HG02943 (cell line): ENCODE measurements at regions not wholly inside any gene's neighbourhood (a gene's known extent, or its start where the extent isn't known, plus 50 kb on each side); places are given as distances from the start of the nearest gene placed in this dataset.
A peak's percentile ranks its signal among the peaks of the same experiment; 100 is the strongest.

ENCODE experiments used
- ATAC-seq: cut with Tn5 transposase; IDR thresholded peaks from one replicate; pipeline ENCODE4 v1.9.1; 2021; ENCODE audit warnings: mild to moderate bottlenecking, low read depth, moderate library complexity; ENCODE audit not compliant: unreplicated experiment

DNA sequence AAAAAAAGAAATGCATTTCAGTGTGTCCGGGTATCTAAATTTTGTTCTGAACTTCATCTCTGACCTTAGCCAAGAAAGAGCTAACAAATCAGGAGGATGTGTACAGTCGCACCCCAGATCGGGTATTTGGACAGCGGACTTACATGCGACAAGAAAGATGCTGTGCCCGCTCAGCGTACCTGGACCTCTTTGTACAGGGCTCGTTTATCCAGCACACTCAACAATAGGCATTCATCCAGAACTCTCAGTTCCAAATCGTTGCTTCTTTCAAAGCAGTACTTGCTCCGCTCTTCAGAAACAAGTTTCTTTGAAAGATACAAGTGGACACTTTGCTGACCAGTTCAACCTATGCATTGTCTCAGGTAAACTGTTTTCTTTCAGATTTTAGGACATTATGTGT is 191.7 kb downstream of the LY86 start:
- no peak for ATAC-seq

DNA sequence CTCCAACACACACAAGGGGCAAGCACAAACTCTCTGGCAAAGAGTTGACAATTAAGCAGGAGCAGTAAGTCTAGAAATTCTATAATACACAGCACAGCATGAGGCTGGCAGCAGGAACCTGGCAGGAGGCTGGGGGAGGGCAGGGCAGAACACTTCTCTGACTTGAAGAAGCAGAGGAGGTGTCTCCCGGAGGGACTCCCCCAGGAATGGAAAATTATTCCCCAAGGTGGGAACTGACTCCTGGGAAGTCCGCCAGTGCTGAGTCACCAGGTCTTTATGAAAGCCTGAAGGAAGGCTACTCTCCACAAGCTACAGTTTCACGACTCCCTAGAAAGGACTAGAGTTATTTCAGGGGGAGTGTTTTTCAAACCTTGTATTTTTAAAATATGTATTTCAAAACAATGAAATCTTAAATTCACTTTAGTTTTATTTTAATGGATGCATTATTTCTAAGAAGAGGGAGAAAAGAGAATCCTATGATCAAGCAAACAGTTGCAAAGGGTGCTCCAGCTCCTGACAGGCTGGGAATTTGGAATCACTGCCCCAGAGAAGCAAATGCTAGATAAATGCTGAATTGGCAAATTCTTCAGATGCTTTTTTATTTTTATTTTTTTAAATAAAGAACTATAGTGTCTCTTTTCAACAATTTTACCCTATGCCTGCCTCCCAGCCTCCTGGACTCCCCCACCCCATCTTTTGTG is 192.8 kb downstream of the LY86 start:
- ATAC-seq: no peak

DNA sequence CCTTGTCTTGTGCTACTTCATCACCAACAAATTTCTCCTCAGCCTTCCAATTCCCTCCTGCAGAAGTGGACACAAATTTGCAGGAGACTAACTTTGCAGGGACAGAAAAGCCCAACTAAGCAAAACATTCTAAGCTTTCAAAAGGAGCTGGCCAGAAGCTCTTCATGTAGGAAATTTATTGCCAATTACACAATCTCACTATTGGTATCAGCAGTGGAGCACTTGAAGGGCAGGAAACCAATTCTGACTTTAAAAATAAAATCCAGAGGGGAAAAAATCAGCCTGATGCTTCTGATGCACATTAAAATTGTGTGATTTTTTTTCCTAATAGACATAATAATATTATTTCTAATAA is 193.3 kb downstream of the LY86 start:
- ATAC-seq: no peak

DNA sequence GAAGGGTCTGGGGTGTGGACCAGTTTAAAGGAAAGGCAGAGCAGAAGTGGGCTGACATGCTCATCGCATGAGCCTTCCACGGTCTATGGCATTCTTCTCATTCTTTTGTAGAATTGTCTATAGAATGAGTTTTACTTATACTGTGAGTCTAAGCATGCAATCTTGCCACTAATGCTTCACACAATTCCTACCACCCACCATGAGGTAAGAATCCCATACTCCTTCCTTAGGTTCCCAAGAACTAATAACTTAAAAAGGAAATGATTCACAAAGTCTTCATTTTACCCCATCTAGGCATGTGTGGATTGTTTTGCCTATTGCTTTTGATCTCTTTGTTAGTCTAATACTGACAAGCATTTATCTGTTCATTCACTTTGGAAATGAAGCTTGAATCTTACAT is 195.2 kb downstream of the LY86 start:
- ATAC-seq: no peak

DNA sequence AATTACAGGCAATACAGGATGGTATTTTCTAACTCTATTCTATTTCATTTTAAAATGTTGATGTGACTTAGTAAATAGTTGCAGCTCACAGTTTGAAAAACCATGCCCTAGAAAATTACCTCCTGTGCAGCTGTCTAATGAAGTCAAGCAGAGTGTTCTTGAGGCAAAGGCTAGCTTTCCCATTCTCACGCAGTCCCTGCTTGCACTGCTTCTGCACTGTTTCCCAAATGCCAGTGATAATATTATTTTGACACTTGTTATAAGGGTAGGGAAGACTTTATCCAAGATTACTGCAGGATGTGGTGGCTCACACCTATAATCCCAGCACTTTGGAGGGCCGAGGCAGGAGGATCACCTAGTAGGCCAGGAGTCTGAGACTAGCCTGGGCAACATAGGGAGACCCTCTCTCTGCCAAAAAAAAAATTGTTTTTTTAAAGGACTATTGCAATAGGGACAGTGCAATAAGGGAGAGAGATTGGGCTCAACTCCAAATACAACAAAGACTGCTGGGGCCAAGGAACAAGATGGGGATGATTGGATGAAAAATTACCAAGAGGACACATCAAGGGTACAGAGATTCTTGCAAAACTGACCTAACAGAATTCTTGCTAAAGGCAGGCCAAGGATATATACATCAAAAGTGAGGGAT is 196.1 kb downstream of the LY86 start:
- no peak for ATAC-seq

DNA sequence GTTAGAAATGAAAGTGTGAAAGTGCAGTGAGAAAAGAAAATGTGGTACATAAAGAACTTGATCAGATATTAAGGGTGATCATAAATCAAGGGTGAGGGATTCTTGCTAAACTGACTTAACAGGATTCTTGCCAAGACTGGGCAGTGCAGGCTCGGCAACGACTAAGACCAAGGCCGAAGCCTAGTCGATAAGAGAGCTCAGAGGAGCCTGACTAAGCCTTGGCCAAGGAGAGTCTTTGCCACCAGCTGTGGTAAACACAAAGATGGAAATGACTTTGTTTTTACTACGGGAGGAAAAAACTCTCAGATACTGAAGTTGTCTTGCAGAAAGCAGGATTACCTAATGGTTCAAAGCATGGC is 196.6 kb downstream of the LY86 start:
- ATAC-seq: no peak

DNA sequence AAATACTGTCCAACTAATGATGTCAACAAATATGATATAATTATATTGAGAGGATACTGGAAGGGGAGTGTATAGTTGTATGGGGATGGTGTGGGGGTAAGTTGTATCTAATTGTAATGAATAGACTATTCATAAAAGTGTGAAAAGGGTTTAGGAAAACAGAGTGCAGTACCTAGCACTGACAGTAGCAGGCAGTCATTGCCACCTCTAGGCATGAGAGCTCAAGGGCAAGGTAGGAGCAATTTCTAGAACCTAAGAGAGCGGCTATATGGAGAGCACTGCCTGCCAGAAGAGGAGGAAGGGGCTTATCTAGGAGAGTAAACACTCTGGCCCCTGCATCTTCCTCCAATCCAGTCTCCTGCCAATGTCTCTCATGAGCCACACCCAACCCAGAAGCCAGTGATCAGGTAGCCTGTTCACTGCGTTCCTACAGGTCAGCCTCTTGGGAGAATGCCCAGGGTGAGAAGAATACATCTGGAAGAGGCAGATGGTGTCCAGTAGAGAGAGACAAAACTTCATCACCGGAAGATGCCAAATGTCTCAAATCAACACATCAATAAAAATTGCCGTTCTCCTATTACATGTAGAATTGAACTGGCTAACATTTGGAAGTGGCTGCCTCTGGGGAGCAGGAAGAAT is 200.0 kb downstream of the LY86 start:
- no peak for ATAC-seq

DNA sequence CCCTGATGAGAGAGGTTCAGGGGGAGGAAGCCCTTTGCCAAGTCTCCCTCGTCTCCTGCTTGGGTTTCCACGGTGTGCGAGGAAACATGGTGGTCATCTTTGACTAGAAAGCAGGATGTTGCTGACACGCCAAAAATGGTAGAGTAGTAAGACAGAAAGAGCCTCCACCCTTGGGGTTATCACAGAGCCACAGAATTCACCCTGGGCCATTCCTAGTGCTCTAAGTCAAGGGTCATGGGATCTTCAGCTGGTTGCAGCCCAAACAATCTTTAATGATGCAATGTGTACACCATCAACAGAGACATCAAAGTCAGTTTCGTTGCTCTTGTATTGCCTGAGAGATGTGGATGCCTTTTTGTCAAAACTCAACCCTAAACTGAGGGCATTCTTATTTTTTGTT is 201.9 kb downstream of the LY86 start:
- ATAC-seq: no peak

DNA sequence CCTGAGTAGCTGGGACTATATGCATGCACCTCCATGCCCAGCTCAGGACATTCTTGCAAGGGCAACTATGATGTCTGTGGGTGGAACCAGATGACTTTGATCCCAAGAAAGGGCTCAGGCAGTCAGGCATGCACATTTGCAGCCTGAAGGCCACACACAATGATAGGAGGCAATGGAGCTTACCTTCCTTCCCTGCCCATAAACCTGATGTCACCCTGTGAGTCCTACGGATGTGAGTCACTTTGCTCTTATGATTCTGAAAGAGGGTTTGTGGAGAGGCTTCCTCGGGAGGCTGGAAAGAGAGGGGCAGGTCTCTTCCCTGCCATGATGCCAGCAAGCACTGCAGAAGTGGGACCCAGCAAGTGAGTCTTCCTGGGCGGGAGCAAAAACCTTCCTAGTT is 202.4 kb downstream of the LY86 start:
- ATAC-seq: no peak

DNA sequence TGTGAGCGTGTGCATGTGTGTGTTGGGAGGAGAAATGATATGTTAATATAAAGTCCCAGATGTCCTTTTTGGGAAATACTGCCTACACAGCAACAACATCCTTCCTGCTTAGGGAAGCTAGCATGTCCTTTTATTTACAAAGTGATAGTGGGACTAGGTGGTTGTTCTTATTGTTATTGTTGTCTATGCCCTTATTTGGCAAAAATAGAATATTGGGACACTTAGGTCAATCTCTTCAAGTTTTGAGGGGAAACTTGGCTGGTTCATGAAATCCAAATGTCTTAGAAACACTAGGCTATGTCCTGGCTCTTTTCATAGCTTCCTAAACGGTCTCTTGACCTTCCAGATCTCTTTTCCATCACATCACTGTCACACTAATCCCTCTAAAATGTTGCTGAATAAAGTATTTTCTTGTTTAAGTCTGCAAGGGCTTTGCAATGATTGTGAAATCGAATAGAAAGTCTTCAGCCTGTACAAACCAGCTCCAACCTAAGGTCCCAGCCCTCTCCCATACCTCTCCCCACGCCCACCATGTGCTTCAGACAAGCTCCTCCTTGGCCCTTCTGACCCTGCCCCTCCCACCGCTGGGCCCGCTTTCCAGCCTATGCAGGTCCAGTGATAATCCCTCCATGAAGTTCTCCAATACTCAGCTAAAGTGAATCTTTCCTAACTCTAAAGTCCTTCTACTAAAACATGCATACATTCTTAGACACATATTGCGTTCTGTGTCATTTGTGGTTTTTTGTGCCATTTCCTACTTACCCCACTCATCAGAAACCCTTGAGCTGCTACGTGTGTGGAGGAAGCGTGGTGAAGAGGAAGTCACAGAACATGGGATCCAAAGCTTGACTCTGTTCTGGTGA is 205.1 kb downstream of the LY86 start:
- no peak for ATAC-seq

DNA sequence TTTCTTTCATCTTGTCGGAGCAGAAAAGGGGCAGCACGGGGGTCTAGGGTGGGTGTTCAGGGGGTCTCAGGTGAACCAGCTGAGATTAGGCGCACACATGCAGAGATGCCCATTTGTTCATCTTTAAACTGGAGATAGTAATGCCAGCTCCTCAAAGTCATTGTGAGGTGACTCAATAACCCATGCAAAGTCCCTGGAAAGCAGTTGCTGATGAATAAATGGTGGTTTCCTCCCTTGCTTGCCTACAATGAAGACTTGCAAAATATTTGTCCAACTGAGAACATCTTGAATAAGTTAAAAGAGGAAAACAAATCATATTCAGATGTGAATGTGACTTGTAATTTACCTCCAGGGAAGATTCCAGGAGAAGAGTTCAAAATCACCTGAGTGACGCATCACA is 206.9 kb downstream of the LY86 start:
- no peak for ATAC-seq

DNA sequence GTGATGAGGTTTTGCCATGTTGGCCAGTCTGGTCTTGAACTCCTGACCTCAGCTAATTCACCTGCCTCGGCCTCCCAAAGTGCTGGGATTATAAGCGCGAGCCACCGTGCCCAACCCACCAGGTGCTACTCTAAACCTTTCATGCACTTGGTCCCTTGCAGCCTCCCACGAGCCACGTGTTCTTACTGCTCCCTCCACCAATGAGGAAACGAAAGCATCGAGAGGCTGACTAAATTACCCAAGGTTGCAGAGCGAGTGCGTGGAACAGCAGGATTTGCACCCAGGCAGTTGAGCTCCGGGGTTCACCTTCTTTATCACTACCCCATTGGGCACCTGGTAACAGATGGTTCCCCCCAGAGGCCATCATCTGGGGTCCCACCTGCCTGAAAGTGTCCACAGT is 208.3 kb downstream of the LY86 start:
- no peak for ATAC-seq

DNA sequence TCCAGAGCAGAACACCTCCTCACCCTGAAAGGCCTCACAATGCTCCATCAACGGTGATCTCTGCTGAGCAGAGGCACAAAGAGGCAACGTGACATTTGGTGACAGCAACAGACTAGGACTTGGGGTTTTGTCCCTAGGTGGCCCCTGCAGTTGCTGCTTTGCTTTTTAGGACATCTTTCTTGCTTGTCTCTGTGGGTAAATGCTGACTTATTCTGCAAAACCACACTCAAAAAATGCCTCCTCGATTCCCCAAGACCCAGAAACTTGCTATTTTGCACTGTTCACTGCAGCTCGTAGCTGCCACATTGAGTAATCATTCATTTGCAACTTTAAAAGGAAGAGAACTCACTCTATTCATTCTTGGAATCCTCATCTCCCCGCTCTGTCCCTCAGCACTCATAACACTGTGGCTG is 209.9 kb downstream of the LY86 start:
- no peak for ATAC-seq

DNA sequence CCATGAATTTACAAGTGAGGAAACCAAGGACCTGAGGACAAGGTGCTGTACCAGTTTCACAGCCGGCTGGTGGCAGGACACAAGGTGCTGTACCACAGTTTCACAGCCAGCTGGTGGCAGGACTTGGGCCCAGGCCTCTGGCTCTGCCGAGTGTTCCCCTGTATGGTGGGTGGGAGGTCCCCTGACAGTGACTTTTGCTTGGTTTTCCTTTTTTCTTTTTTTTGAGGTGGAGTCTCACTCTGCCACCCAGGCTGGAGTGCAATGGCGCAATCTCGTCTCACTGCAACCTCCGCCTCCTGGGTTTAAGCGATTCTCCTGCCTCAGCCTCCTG is 212.4 kb downstream of the LY86 start:
- ATAC-seq: no peak

DNA sequence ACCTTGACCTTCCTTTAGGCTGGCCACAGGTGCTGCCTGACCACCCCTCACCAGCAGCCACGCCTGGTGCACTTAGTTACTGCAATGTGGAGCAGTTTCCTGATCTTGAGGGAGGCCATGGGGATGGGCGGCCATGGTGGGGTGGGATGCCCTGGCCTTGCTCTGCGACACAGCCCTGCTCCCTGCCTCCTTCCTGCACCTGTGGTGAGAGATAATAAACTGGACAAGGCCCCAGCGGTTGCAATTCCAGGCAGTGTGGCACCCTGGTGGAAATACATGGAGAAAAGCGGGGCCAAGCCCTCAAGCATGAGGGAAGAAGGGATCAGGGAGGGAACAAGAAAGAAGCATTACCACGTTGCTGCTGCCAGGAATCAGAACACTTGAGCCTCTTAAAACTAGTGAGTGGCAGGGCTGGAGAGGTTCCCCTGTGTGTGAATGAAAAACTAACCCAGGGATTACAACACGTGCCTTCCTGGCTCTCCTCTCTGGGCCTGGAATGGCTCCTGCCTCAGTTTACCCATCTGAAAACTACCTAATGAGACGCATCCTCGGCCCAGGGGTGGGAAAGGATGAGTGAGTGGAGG is 213.2 kb downstream of the LY86 start:
- no peak for ATAC-seq

DNA sequence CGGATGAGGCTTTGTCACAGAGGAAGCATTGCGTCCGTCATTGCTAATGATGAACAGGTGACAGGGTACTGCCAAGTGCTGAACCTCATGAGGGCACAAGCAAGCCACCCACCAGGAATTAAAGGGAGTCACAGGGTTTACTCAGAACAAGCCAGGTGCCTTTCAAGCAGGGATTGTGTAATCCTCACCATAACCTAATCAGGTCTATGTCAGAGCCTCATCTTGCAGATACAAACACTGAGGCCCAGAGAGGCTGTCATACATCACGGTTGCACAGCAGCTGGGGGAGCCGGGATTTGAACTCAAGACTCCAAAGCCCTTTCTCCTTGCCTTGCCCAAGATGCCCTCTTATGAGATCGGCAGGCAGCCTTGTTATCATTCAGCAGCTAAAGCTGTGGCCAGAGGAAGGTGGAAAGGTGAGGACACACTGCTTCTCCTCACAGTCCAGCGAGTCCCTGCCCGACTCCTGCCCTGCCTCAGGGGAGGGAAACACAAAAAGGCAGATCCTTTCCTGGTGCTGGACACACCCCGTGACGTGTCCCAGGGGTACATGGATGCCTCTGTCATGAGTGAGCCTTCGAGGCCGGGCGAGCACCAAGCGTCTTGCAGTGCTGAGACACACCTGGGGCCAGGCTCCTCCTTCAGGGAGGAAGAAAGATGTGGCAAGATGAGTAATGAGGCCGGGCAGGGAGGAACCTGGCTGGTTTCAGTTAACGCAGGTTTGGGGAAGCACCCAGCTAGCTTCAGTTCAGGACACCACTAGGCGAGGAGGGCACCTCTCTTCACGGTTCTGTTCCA is 214.9 kb downstream of the LY86 start:
- peak; percentile 45 for ATAC-seq

DNA sequence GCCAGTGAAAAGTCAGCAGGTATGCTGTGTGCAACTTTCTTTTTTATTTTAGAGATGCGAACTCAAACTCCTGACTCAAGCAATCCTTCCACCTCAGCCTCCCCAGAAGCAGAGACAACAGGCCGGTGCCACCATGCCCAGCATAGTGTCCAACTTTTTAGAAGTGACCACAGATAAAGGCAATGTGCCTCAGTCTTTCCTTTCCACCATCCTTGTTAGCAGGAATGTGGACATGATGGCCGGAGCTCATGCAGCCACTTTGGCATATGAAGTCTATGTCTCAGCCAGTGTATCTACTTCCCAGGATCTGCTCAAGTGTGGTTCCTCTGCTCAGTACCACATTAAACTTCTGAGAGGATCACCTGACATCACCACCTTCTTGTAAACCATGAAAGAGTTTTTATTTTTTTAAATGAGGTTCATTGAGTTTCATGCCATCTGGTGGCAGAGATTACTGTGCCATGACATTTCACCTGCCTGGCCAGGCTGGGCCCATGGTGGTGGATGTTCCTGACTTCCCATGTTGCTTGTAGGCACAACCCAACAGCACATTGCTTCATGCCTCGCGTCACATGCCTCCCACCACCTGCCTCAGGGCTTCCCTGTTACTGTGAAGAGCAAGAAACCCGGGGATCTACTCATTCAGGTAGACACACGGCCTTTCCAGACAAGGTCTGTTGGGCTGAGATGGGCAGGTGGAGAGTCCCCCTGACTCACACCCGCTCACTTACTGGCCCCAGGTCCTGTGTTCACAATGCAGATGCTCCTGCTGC is 216.5 kb downstream of the LY86 start:
- ATAC-seq: no peak

DNA sequence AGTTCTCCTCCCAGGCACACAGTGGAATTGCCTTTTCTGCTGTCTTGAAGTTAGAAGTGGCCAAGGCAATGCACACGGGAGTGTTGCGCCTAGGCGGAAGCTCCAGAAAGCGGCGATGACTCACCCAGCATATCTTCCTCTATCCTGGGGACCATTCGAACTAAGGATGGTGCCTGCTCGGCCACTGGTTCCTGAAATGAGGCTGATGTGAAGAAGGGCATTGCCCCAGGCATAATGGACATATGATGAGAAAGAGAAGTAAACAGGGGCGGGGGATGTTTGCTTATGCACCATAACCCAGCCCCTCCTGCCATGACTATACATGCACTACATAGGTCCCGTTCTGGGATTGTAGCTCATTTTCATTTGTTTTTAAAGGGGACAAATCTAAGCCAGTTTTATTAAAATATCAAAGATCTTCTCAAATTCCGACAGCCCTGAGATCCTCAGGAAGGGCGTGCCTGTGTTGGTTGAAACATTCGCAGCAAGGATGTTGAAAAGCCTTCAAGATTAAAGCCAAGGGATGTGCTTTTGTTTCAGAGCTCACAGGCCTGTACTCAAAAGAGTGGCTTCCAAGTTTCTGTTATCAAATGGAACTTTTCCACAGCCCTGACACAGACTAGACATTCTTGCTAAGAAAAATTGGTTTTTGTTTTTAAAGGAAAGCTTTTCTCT is 218.5 kb downstream of the LY86 start:
- no peak for ATAC-seq

DNA sequence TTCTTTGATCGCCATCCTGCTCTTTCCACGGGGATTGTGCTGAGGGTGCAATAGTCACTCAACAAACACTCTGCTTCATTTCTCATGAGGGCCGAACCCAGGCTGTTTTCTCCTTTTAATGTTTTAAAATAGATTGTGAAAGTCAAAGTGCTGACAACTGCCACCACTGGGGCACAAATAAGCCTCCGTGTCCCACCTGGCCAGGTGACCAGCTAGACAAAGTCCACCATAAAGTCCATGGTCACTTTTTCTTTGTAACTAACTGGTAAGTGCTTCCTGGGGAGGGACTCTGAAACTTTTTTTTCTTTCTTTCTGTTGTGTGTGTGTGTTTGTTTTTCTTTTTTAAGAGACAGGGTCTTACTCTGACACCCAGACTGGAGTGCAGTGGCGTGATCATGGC is 219.8 kb downstream of the LY86 start:
- no peak for ATAC-seq
